SKM-1 (cell line): ENCODE measurements at regions not wholly inside any gene's neighbourhood (a gene's known extent, or its start where the extent isn't known, plus 50 kb on each side); places are given as distances from the start of the nearest gene placed in this dataset.

ENCODE experiments used
- DNase-seq: peaks from one replicate; lab custom pipeline; 2025; ENCODE audit not compliant: unreplicated experiment; lab: John Stamatoyannopoulos, UW

DNA sequence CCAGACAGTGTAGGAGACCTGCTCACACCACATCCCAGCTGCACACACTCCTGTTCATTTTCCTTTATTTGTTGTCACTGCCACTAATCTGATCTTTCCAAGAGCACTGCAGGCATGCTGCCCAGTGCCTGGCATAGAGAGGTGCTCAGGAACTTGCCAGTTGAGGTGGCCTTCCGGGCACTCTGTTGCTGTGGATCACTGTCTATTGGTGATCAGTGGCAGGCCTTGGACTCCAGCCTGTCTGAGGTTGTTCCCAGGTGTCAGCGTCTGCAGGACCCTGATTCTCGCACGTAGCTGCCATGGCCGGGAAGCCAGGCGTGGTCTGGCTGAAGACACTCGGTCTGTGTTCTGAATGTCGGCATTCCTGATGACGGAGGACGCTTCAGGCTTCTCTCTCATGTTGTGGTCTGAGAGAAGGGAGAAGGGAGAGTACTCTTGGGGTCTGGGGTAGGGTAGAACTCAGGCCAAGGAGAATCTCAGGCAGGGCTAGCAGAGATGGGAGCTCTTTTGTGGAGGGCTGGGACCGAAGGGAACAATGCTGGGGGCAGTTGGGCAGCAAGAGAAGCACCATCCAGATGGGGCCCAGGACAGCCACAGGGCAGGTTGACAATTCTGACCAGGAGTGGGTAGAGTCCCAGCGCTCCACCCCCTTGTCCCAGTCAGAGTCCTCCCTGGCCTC is 240.9 kb downstream of the MYCN start:
- no peak for DNase-seq

DNA sequence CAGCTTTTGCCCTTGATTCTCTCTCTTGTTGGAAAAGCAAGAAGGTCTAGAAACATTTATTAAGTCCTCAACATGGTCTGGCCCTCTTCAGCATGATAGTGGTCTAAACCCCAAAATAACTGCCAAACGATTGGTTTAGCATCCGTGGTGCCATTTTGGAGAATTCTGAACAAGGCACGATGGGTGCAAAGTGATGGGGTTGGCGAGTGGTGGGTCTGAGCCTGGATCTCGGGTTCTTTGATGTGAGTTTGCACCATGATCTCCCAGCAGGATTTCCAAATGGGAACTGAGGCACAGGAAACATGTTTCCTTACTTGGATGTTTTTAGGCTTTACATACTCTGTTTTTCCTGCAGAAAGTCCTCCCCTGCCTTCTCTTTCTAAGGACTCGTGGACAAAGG is 240.3 kb downstream of the MYCN start:
- no peak for DNase-seq

DNA sequence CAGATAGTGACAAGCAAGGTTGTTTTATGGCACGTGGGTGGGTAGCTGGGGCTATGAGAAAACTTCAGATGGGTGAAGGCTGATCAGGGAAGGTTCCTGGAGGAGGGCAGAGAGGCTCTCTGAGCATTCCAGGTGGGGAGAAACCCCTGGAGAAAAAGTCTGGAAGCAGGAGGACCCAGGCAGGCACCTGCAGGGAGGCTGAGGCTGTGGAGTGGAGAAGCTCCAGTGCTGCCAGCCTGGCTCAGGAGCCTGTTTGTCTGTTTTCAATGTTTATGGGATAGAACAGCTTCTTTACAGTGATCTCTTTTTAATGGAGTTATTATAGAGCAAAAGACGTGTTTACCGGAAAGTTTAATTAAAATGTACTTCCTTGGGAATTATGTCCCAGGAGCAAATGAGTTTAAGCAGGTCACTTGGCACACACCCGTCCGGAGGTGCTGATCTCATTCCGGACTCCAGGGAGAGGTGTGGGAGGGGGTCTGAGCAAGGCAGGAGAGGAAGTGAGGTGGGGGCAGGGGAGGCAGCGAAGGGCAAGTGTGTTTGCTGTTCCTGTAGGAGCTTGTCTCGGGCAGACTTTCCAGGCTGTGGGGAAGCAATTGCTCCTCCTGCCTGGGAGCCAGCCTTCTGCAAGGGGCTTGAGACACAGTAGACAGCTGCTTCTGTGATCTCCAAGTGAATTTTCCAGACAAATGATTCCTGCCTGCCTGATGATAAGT is 239.5 kb downstream of the MYCN start:
- no peak for DNase-seq

DNA sequence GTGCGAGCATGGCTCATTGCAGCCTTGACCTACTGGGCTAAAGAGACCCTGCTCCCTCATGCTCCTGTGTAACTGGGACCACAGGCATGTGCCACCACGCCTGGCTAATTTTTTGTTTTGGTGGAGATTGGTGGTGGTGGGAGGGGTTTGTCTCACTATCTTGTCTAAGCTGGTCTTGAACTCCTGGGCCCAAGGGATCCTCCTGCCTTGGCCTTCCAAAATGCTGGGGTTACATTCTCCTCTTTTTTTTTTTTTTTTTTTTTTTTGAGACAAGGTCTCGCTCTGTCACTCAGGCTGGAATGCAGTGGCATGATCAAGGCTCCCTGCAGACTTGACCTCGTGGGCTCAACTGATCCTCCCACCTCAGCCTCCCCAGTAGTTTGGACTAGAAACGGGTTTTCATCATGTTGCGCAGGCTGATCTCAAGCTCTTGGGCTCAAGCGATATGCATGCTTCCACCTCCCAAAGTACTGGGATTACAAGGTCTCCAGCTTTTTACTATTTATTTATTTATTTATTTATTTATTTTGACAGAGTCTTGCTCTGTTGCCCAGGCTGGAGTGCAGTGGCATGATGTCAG is 238.3 kb downstream of the MYCN start:
- DNase-seq, result no peak

DNA sequence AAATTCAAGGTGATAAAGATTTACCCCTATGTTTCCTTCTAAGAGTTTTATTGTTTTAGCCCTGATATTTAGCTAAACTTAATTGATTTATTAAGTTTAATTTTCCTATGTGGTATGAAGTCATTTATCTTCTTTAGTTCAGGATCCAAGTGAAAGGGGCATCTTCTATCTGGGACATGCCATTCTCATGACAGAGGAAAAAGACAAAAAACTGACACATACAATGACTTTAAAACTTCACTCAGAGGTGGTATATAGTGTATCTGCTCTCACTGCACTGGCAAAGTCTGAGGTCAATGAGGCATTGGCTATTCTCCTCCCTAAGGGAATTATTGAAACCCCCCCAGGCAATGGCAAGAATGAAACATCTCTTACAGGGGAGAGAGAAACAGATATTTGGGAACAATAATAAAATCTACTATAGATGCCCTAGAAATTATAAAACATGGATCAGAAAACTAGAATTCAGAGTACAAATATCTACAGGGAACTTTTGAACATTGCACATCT is 237.4 kb downstream of the MYCN start:
- DNase-seq, result no peak

DNA sequence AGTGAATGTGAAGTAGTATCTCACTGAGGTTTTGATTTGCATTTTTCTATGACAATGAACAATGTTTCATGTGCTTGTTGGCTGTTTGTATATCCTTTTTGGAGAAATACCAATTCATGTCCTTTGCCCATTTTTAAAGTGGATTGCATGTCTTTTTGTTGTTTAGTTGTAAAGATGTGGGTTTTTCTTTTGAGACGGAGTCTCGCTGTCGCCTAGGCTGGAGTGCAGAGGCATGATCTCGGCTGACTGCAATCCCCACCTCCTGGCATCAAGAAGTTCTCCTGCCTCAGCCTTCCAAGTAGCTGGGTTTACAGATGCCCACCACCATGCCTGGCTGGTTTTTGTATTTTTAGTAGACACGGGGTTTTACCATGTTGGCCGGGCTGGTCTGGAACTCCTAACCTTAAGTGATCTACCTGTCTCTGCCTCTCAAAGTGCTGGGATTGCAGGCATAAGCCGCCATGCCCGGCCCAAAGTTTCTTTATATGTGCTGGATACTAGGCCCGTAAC is 236.7 kb downstream of the MYCN start:
- DNase-seq, result no peak

DNA sequence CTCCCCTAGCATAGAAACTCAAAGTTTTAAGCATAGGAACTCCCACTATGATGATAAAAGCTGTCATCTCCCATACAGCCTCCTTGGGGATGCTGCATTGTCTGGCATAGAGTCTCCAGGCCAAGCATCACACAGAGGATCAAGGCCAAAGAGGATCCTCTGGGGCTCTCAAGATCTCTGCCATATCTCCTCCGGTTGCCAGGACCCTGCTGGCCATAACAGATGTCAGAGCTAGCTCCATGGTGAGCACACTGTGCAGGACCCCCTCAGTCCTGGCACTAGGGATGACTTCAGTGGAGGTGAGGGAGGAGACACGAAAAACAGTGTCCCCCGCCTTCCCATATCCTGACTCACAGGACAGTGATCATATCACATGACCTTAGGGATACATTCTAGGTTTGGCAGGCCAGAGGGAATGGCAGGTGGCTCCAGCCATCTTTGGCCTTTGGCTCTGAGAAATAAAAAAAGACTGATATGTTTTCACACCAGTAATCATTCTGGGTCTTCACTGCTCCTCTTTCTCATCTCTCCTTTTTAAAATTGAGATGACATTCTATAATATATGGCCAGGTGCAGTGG is 235.0 kb downstream of the MYCN start:
- no peak for DNase-seq

DNA sequence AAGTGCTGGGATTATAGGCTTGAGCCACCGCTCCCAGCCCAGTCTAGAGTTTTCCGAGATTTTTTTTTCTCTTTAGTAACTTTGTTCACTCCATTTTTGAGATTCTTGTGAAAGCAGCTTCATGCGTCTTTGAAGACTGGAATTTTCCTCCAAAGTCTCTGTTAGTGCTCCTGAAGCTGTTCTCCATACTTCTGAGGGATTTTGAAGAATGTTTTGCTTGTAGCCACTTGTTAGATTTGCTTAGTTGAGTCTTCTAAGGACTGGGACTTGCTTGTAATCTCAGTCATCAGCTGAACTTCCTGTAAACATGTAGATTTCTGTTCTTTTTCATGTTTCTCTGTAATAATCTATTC is 234.3 kb downstream of the MYCN start:
- DNase-seq, result no peak

DNA sequence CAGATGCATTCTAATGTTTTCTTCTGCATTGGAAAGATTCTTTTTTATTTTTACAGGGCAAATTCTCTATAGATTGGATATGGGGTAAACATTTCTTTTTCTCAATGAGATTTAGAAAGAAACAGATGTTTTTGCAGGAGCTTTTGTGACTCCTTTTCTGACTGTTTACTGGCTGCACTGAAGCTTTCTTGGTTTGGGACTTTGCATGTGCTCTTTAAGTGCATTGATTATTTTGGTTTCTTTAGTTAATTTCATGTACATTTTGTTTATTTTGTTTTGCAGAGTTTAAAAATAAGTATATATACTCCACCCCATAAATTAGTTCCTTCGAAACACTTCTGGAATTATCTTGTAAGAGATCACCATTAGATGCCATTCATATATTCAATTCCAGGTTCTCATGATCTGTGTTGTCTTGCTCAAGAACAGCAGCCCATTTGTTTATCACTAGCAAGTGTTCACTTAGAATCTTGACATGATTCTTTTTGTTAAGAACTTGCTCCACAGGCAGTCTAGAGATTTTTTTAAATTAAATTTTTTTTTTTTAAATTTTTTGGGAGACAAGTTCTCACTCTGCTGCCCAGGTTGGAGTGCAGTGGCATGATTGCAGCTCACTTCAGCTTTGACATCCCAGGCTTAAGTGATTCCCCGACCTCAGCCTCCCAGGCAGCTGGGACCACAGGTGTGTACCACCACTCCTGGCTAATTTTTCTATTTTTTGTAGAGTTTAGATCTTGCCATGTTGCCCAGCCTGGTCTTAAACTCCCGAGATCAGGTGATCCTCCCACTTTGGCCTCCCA is 233.7 kb downstream of the MYCN start:
- DNase-seq, result no peak

DNA sequence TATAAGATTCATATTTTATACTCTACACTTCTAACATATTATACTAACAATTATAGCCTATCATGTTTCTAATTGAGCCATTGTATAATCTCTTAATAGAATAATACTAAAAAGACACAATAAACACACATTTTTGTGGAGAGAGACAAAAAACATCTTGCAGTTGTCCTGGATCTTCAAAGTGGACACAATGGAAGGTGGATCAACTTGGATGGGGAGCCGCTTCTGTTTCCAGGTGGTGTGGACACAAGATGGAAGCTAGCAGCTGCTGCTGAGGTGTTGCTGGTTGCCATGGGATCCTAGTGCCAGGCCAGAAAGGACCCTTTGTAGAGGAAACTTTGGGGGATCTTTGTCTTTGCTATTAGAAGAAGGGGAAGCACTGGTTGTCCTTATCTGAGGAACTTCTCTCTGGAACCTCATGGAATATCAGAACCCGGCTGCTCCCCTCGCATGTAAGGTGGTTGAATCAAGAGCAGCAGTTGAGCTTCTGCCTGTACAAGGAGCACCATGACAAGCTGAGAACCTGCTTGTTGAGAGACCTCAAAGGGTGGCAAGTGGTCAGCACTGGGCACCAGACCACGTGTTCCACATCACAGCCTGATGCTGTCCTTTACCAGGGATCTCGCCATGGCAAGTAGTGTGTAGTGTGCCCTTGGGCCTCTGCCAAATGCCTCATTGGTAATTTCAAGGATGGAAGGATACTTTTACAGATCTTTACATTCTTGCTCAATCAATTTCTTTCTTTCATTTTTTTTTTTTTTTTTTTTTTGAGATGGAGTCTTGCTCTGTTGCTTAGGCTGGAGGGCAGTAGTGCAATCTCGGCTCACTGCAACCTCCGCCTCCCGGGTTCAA is 232.2 kb downstream of the MYCN start:
- no peak for DNase-seq

DNA sequence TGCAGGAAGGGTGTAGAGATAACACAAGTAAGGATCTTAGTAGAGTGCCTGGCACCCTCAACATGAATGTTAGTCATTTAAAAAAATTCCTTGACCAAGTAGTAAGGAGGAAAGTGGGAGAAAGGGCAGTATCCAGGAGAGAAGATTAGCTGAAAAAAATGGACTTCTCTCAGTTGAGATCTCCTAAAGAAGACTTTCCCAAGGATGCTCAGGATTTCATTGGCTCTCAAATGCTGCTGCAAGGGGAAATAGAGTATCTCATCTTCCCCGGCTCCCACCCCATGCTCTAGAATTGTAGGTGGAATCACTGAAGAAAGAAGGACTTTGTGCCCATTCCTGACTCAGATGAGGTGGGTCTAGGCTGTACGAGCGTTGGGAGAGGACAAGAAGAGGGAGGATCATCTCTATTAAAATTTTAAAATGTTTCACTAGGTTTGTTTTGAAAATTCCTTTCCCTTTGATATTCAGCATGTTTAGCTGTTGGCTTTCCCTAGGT is 231.1 kb downstream of the MYCN start:
- no peak for DNase-seq

DNA sequence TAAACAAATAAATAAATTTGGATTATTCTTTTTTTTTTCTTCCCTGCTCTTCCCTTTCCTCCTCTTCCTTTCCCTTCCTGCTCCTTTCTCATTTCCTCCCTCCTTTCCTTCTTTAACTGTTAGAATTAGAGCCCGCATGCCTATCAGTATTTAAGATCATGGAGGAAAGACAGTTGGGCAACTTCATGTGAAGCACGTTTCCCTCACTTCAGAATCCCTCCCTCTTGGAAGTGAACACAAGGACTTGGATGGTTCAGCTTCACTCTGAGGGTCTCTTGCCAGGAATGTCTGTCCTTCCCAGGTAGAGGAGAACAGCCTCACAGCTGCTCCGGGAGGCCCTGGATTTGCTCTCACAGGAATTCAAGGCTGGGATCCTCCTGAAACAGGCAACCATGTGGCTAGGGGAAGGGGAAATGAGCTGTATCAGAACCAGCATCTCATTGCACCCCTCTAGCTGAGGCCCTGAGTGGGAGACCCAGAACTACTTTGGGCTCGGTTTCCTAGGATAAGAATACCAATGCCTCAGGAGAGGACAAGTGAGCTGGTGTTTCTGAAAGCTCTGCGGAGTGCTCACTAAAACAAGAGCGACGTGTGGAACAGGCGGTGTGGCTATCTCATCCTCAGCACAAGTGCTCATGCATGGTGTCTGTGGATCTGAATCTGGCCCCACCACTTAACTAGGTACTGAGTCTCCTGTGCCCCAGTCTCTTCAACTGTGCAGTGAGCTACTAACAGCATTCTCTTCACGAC is 230.5 kb downstream of the MYCN start:
- no peak for DNase-seq

DNA sequence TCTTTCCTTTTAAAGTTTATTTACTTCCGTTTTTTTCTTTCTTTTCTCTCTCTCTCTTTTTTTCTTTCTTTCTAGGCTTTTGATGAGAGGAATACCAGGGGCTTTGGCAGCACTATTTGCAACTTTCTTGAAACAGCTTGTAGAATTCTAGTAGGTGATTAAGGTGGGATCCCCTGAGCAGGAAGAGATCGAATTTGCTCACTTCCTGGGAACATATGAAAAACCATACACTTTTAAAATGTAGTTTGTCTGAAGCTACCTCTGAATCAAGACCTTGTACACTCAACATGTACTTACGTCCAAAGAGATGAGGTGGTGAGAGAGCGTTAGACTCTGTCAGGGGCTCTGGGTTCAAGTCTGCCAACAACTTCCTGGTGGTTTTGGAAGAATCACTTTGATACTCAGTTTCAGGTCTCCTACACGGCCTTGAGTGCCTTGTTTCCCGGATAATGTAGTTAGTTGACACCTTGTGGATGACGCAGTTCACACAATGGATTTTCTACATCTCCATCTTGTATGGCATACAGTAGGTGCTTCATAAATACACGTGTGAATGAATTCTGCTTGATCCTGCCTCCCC is 229.1 kb downstream of the MYCN start:
- no peak for DNase-seq

DNA sequence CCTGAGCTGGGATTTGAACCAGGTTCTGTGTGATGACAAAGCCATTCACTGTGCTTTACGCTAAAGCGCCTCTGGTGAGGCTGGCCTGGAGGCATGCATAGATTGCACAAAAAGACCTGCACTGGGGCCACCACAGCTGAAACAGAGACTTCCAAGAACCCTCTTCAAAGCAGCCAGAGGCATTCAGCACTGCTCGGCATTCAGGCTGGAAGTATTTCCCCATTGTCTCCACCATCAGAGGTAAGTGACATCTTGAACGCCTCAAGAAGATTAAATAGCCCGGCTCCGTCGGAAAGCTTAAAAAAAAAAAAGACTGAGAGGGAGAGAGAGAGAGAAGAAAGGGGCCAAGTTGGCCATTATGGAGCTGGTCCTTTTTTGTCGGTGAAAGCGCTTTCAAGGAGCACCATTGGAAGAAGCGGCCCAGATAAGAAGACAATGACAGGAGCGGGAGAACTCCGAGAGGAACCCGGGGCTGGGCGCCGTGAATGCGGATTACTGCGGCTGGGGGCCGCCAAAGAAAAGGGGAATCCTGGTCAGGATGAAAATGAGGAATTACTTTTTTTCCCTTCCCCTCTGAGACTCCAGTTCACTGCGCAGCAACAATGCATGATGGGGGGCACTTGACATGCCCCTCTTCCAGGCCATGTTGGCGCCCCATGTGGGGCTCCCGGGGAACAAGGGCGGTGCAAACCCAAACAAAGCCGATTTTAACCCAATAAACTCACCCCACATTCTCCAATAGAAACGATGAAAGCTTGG is 228.3 kb downstream of the MYCN start:
- no peak for DNase-seq

DNA sequence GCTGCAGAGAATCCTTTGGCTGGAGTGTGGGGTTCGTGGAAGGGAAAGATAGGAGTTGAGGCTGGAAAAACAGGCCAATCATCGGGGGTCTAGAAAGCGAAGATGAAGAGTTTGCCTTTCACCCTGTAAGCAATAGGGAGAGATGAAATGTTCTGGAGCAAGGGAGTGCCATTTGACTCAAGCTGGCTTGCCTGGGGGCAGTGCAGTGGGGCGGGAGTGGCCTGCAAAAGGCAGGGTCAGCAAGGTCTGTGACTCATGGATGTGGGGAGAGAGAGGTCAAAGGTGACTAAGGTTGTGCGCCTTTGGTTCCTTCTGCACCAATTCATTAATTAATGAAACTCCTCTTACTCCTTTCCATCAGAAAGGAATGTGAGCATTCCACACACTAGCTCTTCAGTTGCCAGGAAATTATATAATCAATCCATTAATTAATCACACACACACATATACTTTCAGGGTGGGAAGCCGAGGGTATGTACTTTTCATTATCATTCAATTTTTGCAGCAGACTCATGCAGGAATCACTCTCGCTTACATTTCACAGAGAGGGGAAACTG is 227.6 kb downstream of the MYCN start:
- no peak for DNase-seq

DNA sequence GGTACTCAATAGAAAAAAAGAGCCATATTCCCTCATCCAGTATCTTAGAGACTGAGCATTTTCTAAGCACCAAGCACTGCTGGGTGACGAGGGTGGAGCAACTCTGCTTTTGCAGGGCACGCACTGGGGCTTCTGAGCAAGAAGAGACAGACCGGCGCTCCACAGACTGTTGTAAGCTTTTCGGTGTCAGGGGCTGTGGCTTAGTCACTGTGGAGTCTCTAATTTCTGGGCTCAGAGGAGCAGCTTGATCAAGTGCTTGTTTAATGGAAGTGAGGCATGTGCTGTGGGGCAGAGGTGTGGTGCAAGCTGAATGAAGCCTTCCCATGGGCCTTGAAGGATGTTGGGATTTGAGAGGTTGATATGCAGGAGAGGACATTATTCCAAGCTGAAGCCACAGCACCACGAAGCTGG is 227.1 kb downstream of the MYCN start:
- DNase-seq, result no peak

DNA sequence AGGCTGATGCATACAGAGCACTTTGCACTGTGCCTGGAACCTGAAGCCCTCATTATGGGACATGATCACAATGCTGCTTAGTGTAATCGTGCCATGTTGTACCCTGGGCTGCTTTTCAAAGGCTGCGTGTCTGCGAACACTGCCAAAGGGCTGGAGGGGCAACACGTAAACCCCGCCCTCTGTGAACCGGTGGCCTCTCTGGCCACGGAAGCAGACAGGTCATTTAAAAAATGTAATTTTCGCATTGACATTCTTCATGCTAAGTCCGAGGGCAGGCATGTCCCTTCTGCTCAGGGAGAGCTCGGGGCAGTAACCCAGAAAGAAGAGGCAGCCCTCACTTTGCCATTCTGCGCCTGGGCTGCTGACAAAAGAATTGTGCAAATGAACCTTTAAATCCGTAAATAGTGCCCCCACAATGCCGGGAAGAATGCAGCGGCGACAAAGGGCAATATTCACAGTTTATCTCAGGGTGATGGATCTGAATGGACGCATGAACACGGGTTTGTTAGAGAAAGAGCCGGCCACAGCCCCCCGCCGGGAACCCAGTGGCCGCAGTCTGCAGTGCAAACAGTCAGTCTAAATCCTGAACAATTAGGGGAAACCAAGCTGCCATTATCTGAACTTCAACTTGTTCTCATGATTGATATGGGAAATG is 226.1 kb downstream of the MYCN start:
- DNase-seq, result no peak
